NCI-H460 (cell line): ENCODE measurements at regions not wholly inside any gene's neighbourhood (a gene's known extent, or its start where the extent isn't known, plus 50 kb on each side); places are given as distances from the start of the nearest gene placed in this dataset.

Source experiments
- DNase-seq: peaks from one replicate; pipeline ENCODE4 v3.0.0-alpha.2; 2016; ENCODE audit warnings: low read depth; ENCODE audit errors: extremely low read depth

- DNase-seq, result no peak
Measured at GRCh38 chr3:106570426-106570825, 701.6 kb upstream of the CBLB start.

- no peak for DNase-seq
Measured at GRCh38 chr3:106573605-106574004, 704.8 kb upstream of the CBLB start.

- no peak for DNase-seq
Measured at GRCh38 chr3:106575029-106575428, 706.2 kb upstream of the CBLB start.

GRCh38 chr3:106577241-106577640 lies 708.4 kb upstream of the CBLB start:
- no peak for DNase-seq

- DNase-seq, result no peak
Measured at GRCh38 chr3:106578911-106579310, 710.1 kb upstream of the CBLB start.

GRCh38 chr3:106582151-106582550 lies 713.3 kb upstream of the CBLB start:
- no peak for DNase-seq

GRCh38 chr3:106587551-106587950 lies 718.7 kb upstream of the CBLB start:
- DNase-seq, result no peak

GRCh38 chr3:106588739-106589138 lies 719.9 kb upstream of the CBLB start:
- DNase-seq, result no peak

GRCh38 chr3:106589311-106589942 lies 720.6 kb upstream of the CBLB start:
- DNase-seq, result no peak

- no peak for DNase-seq
Measured at GRCh38 chr3:106590216-106590615, 721.4 kb upstream of the CBLB start.

- no peak for DNase-seq
Measured at GRCh38 chr3:106593381-106593780, 724.6 kb upstream of the CBLB start.

- peak; percentile 72 for DNase-seq
Measured at GRCh38 chr3:106609666-106610301, 741.0 kb upstream of the CBLB start.

GRCh38 chr3:106610362-106610959 lies 741.6 kb upstream of the CBLB start:
- DNase-seq, result no peak

GRCh38 chr3:106611116-106611515 lies 742.3 kb upstream of the CBLB start:
- DNase-seq, result no peak

- no peak for DNase-seq
Measured at GRCh38 chr3:106611841-106612240, 743.0 kb upstream of the CBLB start.

GRCh38 chr3:106616556-106616955 lies 747.7 kb upstream of the CBLB start:
- no peak for DNase-seq

- no peak for DNase-seq
Measured at GRCh38 chr3:106617276-106617675, 748.5 kb upstream of the CBLB start.

GRCh38 chr3:106620646-106621045 lies 751.8 kb upstream of the CBLB start:
- DNase-seq, result no peak

GRCh38 chr3:106624154-106624553 lies 753.1 kb upstream of the CCDC54 start:
- DNase-seq, result no peak

GRCh38 chr3:106628407-106628806 lies 748.8 kb upstream of the CCDC54 start:
- DNase-seq, result no peak

- no peak for DNase-seq
Measured at GRCh38 chr3:106629215-106629832, 747.9 kb upstream of the CCDC54 start.
